Stimulated activated CD8-positive, alpha-beta memory T cell treated with anti-CD3 and anti-CD28 coated beads, Interleukin-2, amount 100 ng/mL, for 48 hours (primary cell): ENCODE measurements at regions not wholly inside any gene's neighbourhood (a gene's known extent, or its start where the extent isn't known, plus 50 kb on each side); places are given as distances from the start of the nearest gene placed in this dataset.

ENCODE experiments used
- DNase-seq, 2 donors: peaks; one replicate each; pipeline ENCODE4 v3.0.0-alpha.2; 2020; ENCODE audit warnings: low read depth in 2 of 2

- DNase-seq = no peak
Observed at GRCh38 chr13:111555903-111556302, 235.5 kb downstream of the TEX29 start.

- no peak for DNase-seq
Observed at GRCh38 chr13:111556496-111556895, 236.1 kb downstream of the TEX29 start.

GRCh38 chr13:111557921-111558699, 237.7 kb downstream of the TEX29 start:
- DNase-seq = no peak

- no peak for DNase-seq
Observed at GRCh38 chr13:111558700-111559088, 238.3 kb downstream of the TEX29 start.

GRCh38 chr13:111559612-111560403, 239.4 kb downstream of the TEX29 start:
- DNase-seq = no peak

GRCh38 chr13:111561091-111561781, 240.8 kb downstream of the TEX29 start:
- no peak for DNase-seq

GRCh38 chr13:111562716-111563115, 242.3 kb downstream of the TEX29 start:
- DNase-seq = no peak

- no peak for DNase-seq
Observed at GRCh38 chr13:111564606-111565005, 244.2 kb downstream of the TEX29 start.

GRCh38 chr13:111565400-111565799, 245.0 kb downstream of the TEX29 start:
- DNase-seq = no peak

- DNase-seq = no peak
Observed at GRCh38 chr13:111566567-111566966, 246.1 kb downstream of the TEX29 start.

GRCh38 chr13:111567637-111568036, 247.2 kb downstream of the TEX29 start:
- DNase-seq = no peak

GRCh38 chr13:111568290-111568689, 247.8 kb downstream of the TEX29 start:
- no peak for DNase-seq

- no peak for DNase-seq
Observed at GRCh38 chr13:111570911-111571310, 250.5 kb downstream of the TEX29 start.

- no peak for DNase-seq
Observed at GRCh38 chr13:111572956-111573761, 252.7 kb downstream of the TEX29 start.

- no peak for DNase-seq
Observed at GRCh38 chr13:111573801-111574200, 253.4 kb downstream of the TEX29 start.

- no peak for DNase-seq
Observed at GRCh38 chr13:111575276-111575675, 254.8 kb downstream of the TEX29 start.

- no peak for DNase-seq
Observed at GRCh38 chr13:111575719-111576118, 255.3 kb downstream of the TEX29 start.

- no peak for DNase-seq
Observed at GRCh38 chr13:111577208-111577828, 256.9 kb downstream of the TEX29 start.

GRCh38 chr13:111577956-111578605, 257.6 kb downstream of the TEX29 start:
- DNase-seq = no peak

- no peak for DNase-seq
Observed at GRCh38 chr13:111584101-111584672, 263.7 kb downstream of the TEX29 start.
